ENCODE measurements at regions not wholly inside any gene's neighbourhood (a gene's known extent, or its start where the extent isn't known, plus 50 kb on each side); places are given as distances from the start of the nearest gene placed in this dataset.

- no peak for TF ChIP-seq EZH2 (IDR thresholded peaks at IDR 0.05; ENCODE audit: borderline replicate concordance, insufficient read depth, low read length, poor library complexity, severe bottlenecking)
- TF ChIP-seq, protein P1, sequence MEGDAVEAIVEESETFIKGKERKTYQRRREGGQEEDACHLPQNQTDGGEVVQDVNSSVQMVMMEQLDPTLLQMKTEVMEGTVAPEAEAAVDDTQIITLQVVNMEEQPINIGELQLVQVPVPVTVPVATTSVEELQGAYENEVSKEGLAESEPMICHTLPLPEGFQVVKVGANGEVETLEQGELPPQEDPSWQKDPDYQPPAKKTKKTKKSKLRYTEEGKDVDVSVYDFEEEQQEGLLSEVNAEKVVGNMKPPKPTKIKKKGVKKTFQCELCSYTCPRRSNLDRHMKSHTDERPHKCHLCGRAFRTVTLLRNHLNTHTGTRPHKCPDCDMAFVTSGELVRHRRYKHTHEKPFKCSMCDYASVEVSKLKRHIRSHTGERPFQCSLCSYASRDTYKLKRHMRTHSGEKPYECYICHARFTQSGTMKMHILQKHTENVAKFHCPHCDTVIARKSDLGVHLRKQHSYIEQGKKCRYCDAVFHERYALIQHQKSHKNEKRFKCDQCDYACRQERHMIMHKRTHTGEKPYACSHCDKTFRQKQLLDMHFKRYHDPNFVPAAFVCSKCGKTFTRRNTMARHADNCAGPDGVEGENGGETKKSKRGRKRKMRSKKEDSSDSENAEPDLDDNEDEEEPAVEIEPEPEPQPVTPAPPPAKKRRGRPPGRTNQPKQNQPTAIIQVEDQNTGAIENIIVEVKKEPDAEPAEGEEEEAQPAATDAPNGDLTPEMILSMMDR (IDR thresholded peaks at IDR 0.05; ENCODE audit: poor library complexity, severe bottlenecking) = no peak
- no peak for TF ChIP-seq POLR2AphosphoS5 (IDR thresholded peaks at IDR 0.05)
- no peak for TF ChIP-seq RAD21 (conservative IDR thresholded peaks at IDR 0.05)
- no peak for TF ChIP-seq EP300 (conservative IDR thresholded peaks at IDR 0.05; ENCODE audit: poor library complexity, severe bottlenecking)
- TF ChIP-seq, protein P2, sequence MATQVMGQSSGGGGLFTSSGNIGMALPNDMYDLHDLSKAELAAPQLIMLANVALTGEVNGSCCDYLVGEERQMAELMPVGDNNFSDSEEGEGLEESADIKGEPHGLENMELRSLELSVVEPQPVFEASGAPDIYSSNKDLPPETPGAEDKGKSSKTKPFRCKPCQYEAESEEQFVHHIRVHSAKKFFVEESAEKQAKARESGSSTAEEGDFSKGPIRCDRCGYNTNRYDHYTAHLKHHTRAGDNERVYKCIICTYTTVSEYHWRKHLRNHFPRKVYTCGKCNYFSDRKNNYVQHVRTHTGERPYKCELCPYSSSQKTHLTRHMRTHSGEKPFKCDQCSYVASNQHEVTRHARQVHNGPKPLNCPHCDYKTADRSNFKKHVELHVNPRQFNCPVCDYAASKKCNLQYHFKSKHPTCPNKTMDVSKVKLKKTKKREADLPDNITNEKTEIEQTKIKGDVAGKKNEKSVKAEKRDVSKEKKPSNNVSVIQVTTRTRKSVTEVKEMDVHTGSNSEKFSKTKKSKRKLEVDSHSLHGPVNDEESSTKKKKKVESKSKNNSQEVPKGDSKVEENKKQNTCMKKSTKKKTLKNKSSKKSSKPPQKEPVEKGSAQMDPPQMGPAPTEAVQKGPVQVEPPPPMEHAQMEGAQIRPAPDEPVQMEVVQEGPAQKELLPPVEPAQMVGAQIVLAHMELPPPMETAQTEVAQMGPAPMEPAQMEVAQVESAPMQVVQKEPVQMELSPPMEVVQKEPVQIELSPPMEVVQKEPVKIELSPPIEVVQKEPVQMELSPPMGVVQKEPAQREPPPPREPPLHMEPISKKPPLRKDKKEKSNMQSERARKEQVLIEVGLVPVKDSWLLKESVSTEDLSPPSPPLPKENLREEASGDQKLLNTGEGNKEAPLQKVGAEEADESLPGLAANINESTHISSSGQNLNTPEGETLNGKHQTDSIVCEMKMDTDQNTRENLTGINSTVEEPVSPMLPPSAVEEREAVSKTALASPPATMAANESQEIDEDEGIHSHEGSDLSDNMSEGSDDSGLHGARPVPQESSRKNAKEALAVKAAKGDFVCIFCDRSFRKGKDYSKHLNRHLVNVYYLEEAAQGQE (IDR thresholded peaks at IDR 0.05; ENCODE audit: borderline replicate concordance) = no peak
- no peak for TF ChIP-seq SMC3 (conservative IDR thresholded peaks at IDR 0.05; ENCODE audit: poor library complexity)
Observed at GRCh38 chr3:177257625-177258024, 60.3 kb upstream of the TBL1XR1 start.

Measured in neural cell (in vitro differentiated cells).